ENCODE measurements at regions not wholly inside any gene's neighbourhood (a gene's known extent, or its start where the extent isn't known, plus 50 kb on each side); places are given as distances from the start of the nearest gene placed in this dataset.

- TF ChIP-seq TAF1 (IDR thresholded peaks at IDR 0.05; ENCODE audit: borderline replicate concordance, insufficient read depth, low read length) (no peak), REST (IDR thresholded peaks at IDR 0.05; ENCODE audit: insufficient read depth in 1 of 2, low read depth in 2 of 2, low read length in 2 of 2) (no peak), POLR2AphosphoS5 (IDR thresholded peaks at IDR 0.05; ENCODE audit: low read depth, low read length) (no peak), SIN3A (IDR thresholded peaks at IDR 0.05; ENCODE audit: borderline replicate concordance, insufficient read depth, low read length) (no peak), FOXP2 (optimal IDR thresholded peaks at IDR 0.05; ENCODE audit: borderline replicate concordance, extremely low read depth, extremely low read length, insufficient read depth) (no peak)
Observed at GRCh38 chr15:47587940-47588802, 129.1 kb upstream of the SEMA6D start.
